GM21737 (cell line): ENCODE measurements at regions not wholly inside any gene's neighbourhood (a gene's known extent, or its start where the extent isn't known, plus 50 kb on each side); places are given as distances from the start of the nearest gene placed in this dataset.
"Not testable (repeated sequence)": the region's sequence is repeated elsewhere in the genome, so short reads cannot be mapped to it uniquely, and the experiment has no call there.

Experiments used
- ATAC-seq: cut with Tn5 transposase; IDR thresholded peaks from one replicate; pipeline ENCODE4 v1.9.1; 2021; ENCODE audit warnings: mild to moderate bottlenecking, moderate library complexity; ENCODE audit not compliant: unreplicated experiment

GRCh38 chr7:155377071-155377837 is 79.6 kb downstream of the INSIG1 start:
- no peak for ATAC-seq

GRCh38 chr7:155377838-155378579 is 79.9 kb upstream of the EN2 start:
- ATAC-seq, result no peak

- no peak for ATAC-seq
These were observed 79.4 kb upstream of the EN2 start for GRCh38 chr7:155378580-155378934.

- ATAC-seq, result no peak
These were observed 78.7 kb upstream of the EN2 start for GRCh38 chr7:155378959-155379871.

GRCh38 chr7:155380221-155380861 is 77.6 kb upstream of the EN2 start:
- ATAC-seq, result peak; percentile 73

- ATAC-seq, result no peak
These were observed 76.7 kb upstream of the EN2 start for GRCh38 chr7:155380976-155381851.

GRCh38 chr7:155381852-155382801 is 75.8 kb upstream of the EN2 start:
- ATAC-seq, result no peak

- no peak for ATAC-seq
These were observed 75.1 kb upstream of the EN2 start for GRCh38 chr7:155382802-155383171.

- no peak for ATAC-seq
These were observed 74.0 kb upstream of the EN2 start for GRCh38 chr7:155383756-155384491.

GRCh38 chr7:155384751-155385150 is 73.2 kb upstream of the EN2 start:
- no peak for ATAC-seq

GRCh38 chr7:155385182-155385581 is 72.7 kb upstream of the EN2 start:
- not testable (repeated sequence) for ATAC-seq

- ATAC-seq, result no peak
These were observed 71.3 kb upstream of the EN2 start for GRCh38 chr7:155386608-155387007.

GRCh38 chr7:155387066-155387620 is 70.8 kb upstream of the EN2 start:
- no peak for ATAC-seq

- ATAC-seq, result no peak
These were observed 69.4 kb upstream of the EN2 start for GRCh38 chr7:155388561-155388960.

GRCh38 chr7:155391414-155391813 is 66.5 kb upstream of the EN2 start:
- ATAC-seq, result no peak

GRCh38 chr7:155392726-155393570 is 65.0 kb upstream of the EN2 start:
- ATAC-seq, result no peak

- ATAC-seq, result no peak
These were observed 63.5 kb upstream of the EN2 start for GRCh38 chr7:155394413-155394812.
